ENCODE measurements at regions not wholly inside any gene's neighbourhood (a gene's known extent, or its start where the extent isn't known, plus 50 kb on each side); places are given as distances from the start of the nearest gene placed in this dataset.

DNA sequence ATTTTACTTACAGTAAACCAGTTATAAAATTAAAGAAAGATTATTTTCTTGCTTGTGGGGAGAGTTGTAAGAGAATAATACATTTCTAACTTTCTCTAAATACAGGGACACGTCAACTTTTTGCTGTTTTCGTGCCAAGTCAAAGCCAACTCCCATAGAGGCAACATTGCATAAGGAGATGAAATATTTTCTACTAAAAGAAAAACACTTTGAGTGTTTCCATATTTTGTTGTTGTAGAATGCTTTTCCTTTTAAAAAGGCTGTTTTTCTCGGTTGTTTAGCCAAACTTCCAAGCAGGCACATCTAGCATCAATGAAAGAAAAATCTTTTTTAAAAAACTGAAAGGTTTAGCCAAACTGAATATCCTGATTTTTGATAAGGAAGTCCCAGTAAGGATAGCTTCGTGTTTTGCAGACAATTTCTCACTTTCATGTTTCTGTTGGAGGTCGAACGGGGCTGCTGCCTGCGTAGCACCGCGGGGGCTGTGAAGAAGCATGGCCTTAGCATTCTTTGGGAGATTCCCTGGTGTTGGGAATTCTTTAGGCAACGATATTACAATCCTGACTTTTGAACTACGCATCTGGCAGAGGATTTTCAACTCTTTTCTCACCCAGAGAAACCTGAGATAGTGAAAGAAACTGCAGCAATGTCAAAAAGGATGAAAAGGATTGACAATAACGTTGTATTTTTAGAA is 108.1 kb upstream of the FBXL7 start:
- TF ChIP-seq, protein P1, sequence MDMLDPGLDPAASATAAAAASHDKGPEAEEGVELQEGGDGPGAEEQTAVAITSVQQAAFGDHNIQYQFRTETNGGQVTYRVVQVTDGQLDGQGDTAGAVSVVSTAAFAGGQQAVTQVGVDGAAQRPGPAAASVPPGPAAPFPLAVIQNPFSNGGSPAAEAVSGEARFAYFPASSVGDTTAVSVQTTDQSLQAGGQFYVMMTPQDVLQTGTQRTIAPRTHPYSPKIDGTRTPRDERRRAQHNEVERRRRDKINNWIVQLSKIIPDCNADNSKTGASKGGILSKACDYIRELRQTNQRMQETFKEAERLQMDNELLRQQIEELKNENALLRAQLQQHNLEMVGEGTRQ (IDR thresholded peaks at IDR 0.05; ENCODE audit: low read depth, low read length), result no peak
- TF ChIP-seq NFE2L2 (IDR thresholded peaks at IDR 0.05; ENCODE audit: low read depth, low read length), result no peak
- TF ChIP-seq, protein P2, sequence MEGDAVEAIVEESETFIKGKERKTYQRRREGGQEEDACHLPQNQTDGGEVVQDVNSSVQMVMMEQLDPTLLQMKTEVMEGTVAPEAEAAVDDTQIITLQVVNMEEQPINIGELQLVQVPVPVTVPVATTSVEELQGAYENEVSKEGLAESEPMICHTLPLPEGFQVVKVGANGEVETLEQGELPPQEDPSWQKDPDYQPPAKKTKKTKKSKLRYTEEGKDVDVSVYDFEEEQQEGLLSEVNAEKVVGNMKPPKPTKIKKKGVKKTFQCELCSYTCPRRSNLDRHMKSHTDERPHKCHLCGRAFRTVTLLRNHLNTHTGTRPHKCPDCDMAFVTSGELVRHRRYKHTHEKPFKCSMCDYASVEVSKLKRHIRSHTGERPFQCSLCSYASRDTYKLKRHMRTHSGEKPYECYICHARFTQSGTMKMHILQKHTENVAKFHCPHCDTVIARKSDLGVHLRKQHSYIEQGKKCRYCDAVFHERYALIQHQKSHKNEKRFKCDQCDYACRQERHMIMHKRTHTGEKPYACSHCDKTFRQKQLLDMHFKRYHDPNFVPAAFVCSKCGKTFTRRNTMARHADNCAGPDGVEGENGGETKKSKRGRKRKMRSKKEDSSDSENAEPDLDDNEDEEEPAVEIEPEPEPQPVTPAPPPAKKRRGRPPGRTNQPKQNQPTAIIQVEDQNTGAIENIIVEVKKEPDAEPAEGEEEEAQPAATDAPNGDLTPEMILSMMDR (conservative IDR thresholded peaks at IDR 0.05; ENCODE audit: low read depth, low read length), result no peak
- no peak for TF ChIP-seq MAFK (IDR thresholded peaks at IDR 0.05; ENCODE audit: low read depth, low read length)
- no peak for TF ChIP-seq RAD21 (IDR thresholded peaks at IDR 0.05; ENCODE audit: low read length)
- TF ChIP-seq MXI1 (IDR thresholded peaks at IDR 0.05; ENCODE audit: borderline replicate concordance, low read depth, low read length), result no peak
- no peak for TF ChIP-seq RCOR1 (IDR thresholded peaks at IDR 0.05; ENCODE audit: insufficient replicate concordance, low read length)
- TF ChIP-seq POLR2A (IDR thresholded peaks at IDR 0.05; ENCODE audit: low read depth, low read length), result no peak
- no peak for TF ChIP-seq SMC3 (IDR thresholded peaks at IDR 0.05; ENCODE audit: low read depth, low read length)
- TF ChIP-seq FOS (IDR thresholded peaks at IDR 0.05; ENCODE audit: low read depth, low read length), result no peak
- TF ChIP-seq CEBPB (IDR thresholded peaks at IDR 0.05; ENCODE audit: low read depth, low read length), result no peak

Measured in IMR-90 (cell line).